ENCODE measurements at regions not wholly inside any gene's neighbourhood (a gene's known extent, or its start where the extent isn't known, plus 50 kb on each side); places are given as distances from the start of the nearest gene placed in this dataset.

DNA sequence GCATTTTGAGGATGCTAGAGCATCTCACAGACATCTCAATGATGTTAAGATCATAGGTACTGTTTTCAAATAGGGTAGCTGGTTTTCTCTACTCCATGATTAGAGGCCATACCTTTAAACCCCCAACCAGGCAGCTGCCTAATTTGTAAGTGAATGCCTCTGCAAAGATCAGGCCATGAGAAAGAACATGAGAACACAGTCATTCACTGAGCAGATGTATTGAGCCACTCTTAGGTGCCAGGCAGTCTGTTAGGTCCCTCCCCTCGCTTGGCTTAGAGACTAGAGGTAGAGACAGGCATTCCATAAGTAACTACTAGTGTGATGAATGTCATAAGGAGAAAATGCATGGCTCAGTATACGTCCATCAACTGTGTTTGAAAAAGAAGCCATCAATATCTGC lies 410.0 kb downstream of the FGF9 start:
- POLR2A ChIA-PET, result no interaction called here
- H3K36me3 ChIP-seq (ENCODE audit: control insufficient read depth, insufficient read depth, low read length), result no peaks in the 10 kb centered on the region
- H3K4me3 ChIP-seq (ENCODE audit: low read depth, low read length), result no peak overlapping the region
- DNase-seq (ENCODE audit: low read depth), result no peak
- CTCF ChIA-PET, result no interaction called here
- TF ChIP-seq, protein P1, sequence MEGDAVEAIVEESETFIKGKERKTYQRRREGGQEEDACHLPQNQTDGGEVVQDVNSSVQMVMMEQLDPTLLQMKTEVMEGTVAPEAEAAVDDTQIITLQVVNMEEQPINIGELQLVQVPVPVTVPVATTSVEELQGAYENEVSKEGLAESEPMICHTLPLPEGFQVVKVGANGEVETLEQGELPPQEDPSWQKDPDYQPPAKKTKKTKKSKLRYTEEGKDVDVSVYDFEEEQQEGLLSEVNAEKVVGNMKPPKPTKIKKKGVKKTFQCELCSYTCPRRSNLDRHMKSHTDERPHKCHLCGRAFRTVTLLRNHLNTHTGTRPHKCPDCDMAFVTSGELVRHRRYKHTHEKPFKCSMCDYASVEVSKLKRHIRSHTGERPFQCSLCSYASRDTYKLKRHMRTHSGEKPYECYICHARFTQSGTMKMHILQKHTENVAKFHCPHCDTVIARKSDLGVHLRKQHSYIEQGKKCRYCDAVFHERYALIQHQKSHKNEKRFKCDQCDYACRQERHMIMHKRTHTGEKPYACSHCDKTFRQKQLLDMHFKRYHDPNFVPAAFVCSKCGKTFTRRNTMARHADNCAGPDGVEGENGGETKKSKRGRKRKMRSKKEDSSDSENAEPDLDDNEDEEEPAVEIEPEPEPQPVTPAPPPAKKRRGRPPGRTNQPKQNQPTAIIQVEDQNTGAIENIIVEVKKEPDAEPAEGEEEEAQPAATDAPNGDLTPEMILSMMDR (IDR thresholded peaks at IDR 0.05; ENCODE audit: insufficient read depth, low read depth, low read length), result no peak
- no peaks in the 10 kb centered on the region for H3K27me3 ChIP-seq (ENCODE audit: control insufficient read depth, insufficient read depth, low read length)

DNA sequence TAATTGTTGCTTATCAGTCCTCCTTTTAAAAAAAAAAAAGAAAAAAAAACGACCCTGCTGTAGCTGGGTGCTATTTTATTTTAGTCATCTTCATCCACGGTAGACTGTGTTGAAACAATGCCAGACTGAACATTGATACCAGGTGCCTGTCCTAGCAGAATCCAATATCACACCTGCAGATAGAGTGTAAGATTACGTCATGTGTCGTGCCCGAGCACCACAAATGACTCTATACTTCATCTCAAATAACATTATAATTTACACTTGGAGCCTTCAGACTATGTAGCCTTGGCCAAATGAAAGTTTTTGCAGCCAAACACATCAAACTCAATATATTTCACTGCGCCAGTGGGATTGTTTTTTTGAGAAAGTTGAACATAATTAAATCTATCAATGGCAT lies 410.6 kb downstream of the FGF9 start:
- H3K36me3 ChIP-seq (ENCODE audit: control insufficient read depth, insufficient read depth, low read length), result no peaks in the 10 kb centered on the region
- no peak overlapping the region for H3K4me3 ChIP-seq (ENCODE audit: low read depth, low read length)
- no peak for DNase-seq (ENCODE audit: low read depth)
- ChIA-PET CTCF (no interaction called here), POLR2A (no interaction called here)
- TF ChIP-seq, protein P1 (IDR thresholded peaks at IDR 0.05; ENCODE audit: insufficient read depth, low read depth, low read length), result no peak
- H3K27me3 ChIP-seq (ENCODE audit: control insufficient read depth, insufficient read depth, low read length), result no peaks in the 10 kb centered on the region

GRCh38 chr13:22082030-22082429 lies 411.2 kb downstream of the FGF9 start:
- CTCF ChIA-PET, result no interaction called here
- no peaks in the 10 kb centered on the region for H3K36me3 ChIP-seq (ENCODE audit: control insufficient read depth, insufficient read depth, low read length)
- no peaks in the 10 kb centered on the region for H3K27me3 ChIP-seq (ENCODE audit: control insufficient read depth, insufficient read depth, low read length)
- TF ChIP-seq, protein P1 (IDR thresholded peaks at IDR 0.05; ENCODE audit: insufficient read depth, low read depth, low read length), result no peak
- DNase-seq (ENCODE audit: low read depth), result no peak
- H3K4me3 ChIP-seq (ENCODE audit: low read depth, low read length), result no peak overlapping the region
- POLR2A ChIA-PET, result no interaction called here

- ChIA-PET POLR2A (no interaction called here), CTCF (no interaction called here)
- TF ChIP-seq, protein P1 (IDR thresholded peaks at IDR 0.05; ENCODE audit: insufficient read depth, low read depth, low read length), result no peak
- Histone ChIP-seq H3K27me3 (ENCODE audit: control insufficient read depth, insufficient read depth, low read length) (no peaks in the 10 kb centered on the region), H3K4me3 (ENCODE audit: low read depth, low read length) (no peak overlapping the region), H3K36me3 (ENCODE audit: control insufficient read depth, insufficient read depth, low read length) (no peaks in the 10 kb centered on the region)
- no peak for DNase-seq (ENCODE audit: low read depth)
These were observed 411.7 kb downstream of the FGF9 start for GRCh38 chr13:22082437-22083100.

DNA sequence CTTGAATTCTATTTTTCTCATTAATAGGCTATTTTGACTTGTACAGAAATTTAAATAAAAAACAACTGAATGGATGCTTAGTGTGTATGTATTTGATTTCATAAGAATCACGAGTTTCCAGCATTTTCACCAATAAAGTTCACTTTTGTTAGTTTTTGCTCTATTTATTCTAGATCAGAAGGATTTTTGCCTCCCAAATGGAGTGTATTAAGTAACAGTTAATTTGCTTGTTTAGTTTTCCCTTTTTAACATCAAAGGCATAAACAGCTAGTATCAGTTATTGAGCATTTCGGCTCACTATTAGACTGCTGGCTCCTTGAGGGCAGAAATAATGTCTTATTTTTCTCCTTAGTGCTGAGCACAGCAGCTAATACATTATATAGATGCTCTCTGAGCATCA lies 414.1 kb downstream of the FGF9 start:
- no peak for DNase-seq (ENCODE audit: low read depth)
- Histone ChIP-seq H3K27me3 (ENCODE audit: control insufficient read depth, insufficient read depth, low read length) (no peaks in the 10 kb centered on the region), H3K36me3 (ENCODE audit: control insufficient read depth, insufficient read depth, low read length) (no peaks in the 10 kb centered on the region), H3K4me3 (ENCODE audit: low read depth, low read length) (no peak overlapping the region)
- CTCF ChIA-PET, result no interaction called here
- TF ChIP-seq, protein P1 (IDR thresholded peaks at IDR 0.05; ENCODE audit: insufficient read depth, low read depth, low read length), result no peak
- POLR2A ChIA-PET, result no interaction called here

Data from BJ (cell line).